ENCODE measurements at regions not wholly inside any gene's neighbourhood (a gene's known extent, or its start where the extent isn't known, plus 50 kb on each side); places are given as distances from the start of the nearest gene placed in this dataset.

DNA sequence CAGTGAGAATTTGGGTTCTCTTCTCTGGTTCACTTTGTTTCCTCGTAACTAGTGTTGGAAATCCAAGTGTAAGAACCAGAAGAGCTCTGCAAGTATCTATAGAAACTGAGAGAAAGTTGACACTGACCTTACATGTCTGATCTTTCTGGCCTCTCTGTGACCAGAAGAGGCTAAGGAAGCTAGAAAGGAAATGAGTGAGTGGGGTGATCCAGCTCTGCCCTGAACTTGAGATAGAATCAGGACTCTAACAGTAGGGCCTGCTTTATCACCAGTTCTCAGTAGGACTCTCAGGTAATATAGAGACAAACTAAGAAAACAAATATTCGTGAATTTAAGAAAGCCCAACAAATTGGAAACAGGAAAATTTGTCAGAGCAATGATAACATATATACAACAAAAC, 441.2 kb upstream of the ZNF804A start:
- TF ChIP-seq POLR2AphosphoS5 (IDR thresholded peaks at IDR 0.05) (no peak), EZH2 (IDR thresholded peaks at IDR 0.05; ENCODE audit: borderline replicate concordance, insufficient read depth, low read length, poor library complexity, severe bottlenecking) (no peak)
- TF ChIP-seq, protein P1, sequence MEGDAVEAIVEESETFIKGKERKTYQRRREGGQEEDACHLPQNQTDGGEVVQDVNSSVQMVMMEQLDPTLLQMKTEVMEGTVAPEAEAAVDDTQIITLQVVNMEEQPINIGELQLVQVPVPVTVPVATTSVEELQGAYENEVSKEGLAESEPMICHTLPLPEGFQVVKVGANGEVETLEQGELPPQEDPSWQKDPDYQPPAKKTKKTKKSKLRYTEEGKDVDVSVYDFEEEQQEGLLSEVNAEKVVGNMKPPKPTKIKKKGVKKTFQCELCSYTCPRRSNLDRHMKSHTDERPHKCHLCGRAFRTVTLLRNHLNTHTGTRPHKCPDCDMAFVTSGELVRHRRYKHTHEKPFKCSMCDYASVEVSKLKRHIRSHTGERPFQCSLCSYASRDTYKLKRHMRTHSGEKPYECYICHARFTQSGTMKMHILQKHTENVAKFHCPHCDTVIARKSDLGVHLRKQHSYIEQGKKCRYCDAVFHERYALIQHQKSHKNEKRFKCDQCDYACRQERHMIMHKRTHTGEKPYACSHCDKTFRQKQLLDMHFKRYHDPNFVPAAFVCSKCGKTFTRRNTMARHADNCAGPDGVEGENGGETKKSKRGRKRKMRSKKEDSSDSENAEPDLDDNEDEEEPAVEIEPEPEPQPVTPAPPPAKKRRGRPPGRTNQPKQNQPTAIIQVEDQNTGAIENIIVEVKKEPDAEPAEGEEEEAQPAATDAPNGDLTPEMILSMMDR (IDR thresholded peaks at IDR 0.05; ENCODE audit: poor library complexity, severe bottlenecking), result no peak
